ENCODE measurements at regions not wholly inside any gene's neighbourhood (a gene's known extent, or its start where the extent isn't known, plus 50 kb on each side); places are given as distances from the start of the nearest gene placed in this dataset.

DNA sequence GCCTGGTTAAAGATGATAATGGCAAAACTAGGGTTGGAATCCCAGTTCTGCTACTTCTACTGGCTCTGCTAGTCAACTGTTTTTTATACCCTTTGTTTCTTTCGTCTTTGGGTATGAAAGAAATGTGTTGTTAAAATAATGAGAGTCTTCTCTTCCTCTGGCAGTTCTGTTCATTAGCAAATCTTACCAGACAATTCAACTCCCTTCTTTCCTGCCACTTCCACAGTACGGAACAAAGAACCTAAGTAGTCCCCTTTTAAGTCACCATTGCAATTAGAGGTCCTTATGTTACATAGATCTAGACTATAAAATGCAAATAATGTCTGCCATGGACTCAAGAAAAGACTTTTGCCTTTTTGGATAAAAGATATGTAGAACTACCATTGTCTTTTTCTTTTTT lies 134.1 kb downstream of the RND3 start:
- CTCF ChIA-PET: no interaction called here
- intact Hi-C loops (cut with micrococcal nuclease; ENCODE audit: unreplicated experiment): no loop called here
- DNase-seq: no peak
- Mint-ChIP-seq H3K4me1 (ENCODE audit: low read depth, unreplicated experiment) (no peaks in the 10 kb centered on the region), H3K27me3 (ENCODE audit: unreplicated experiment) (no peaks in the 10 kb centered on the region), H3K27ac (ENCODE audit: unreplicated experiment) (no peak overlapping the region), H3K9me3 (ENCODE audit: low read depth, unreplicated experiment) (no peaks in the 10 kb centered on the region), H3K4me3 (ENCODE audit: low read depth, unreplicated experiment) (no peak overlapping the region), H3K36me3 (ENCODE audit: insufficient read depth, unreplicated experiment) (no peaks in the 10 kb centered on the region)
- TF ChIP-seq, protein P1, sequence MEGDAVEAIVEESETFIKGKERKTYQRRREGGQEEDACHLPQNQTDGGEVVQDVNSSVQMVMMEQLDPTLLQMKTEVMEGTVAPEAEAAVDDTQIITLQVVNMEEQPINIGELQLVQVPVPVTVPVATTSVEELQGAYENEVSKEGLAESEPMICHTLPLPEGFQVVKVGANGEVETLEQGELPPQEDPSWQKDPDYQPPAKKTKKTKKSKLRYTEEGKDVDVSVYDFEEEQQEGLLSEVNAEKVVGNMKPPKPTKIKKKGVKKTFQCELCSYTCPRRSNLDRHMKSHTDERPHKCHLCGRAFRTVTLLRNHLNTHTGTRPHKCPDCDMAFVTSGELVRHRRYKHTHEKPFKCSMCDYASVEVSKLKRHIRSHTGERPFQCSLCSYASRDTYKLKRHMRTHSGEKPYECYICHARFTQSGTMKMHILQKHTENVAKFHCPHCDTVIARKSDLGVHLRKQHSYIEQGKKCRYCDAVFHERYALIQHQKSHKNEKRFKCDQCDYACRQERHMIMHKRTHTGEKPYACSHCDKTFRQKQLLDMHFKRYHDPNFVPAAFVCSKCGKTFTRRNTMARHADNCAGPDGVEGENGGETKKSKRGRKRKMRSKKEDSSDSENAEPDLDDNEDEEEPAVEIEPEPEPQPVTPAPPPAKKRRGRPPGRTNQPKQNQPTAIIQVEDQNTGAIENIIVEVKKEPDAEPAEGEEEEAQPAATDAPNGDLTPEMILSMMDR (IDR thresholded peaks at IDR 0.05; ENCODE audit: unreplicated experiment): no peak
- no TSS peak for BruUV-seq (replicated peaks)

DNA sequence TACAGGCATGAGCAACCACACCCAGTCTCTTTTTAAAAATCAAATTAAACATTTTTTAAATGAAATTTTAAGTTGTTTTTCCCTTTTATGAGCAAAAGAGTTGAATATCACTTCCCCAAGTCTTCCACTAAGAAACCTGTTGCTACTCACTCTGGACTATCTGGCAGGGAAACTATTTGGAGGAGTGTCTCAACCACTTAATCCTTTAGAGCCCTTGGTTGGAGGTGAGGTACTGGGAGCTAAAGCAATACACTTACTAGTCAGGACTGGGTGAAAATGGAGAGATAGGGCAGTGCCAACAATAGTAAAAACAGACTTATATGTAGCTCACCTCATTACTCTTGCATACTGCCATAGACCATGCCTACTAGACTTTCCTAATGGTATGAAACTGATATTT lies 135.5 kb downstream of the RND3 start:
- TF ChIP-seq, protein P1 (IDR thresholded peaks at IDR 0.05; ENCODE audit: unreplicated experiment): no peak
- no peaks in the 10 kb centered on the region for H3K9me3 Mint-ChIP-seq (ENCODE audit: low read depth, unreplicated experiment)
- intact Hi-C loops (cut with micrococcal nuclease; ENCODE audit: unreplicated experiment): no loop called here

DNA sequence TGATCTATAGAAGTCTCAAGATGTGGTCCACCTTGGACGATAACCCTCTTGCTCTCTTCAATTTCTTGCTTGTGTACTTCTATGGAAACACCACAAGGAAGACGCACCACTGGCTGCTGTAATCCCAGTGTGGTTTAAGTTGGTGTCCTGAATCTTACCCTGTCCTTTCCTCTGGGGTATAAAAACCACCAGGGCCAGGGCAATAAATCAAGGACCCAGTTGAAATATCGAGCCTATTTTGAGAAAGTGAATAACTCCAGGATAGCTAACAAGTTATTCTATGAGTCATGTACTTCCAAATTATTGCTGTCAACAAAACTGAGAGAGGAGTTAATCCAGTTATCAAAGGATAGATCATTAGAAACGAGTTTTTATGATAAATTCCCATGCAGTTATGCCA lies 137.0 kb downstream of the RND3 start:
- CTCF ChIA-PET: no interaction called here
- Mint-ChIP-seq H3K36me3 (ENCODE audit: insufficient read depth, unreplicated experiment) (no peaks in the 10 kb centered on the region), H3K9me3 (ENCODE audit: low read depth, unreplicated experiment) (no peaks in the 10 kb centered on the region), H3K27me3 (ENCODE audit: unreplicated experiment) (no peaks in the 10 kb centered on the region), H3K27ac (ENCODE audit: unreplicated experiment) (no peak overlapping the region), H3K4me1 (ENCODE audit: low read depth, unreplicated experiment) (peaks cover 10% of the 10 kb centered on the region), H3K4me3 (ENCODE audit: low read depth, unreplicated experiment) (no peak overlapping the region)
- no TSS peak for BruUV-seq (replicated peaks)
- intact Hi-C loops (cut with micrococcal nuclease; ENCODE audit: unreplicated experiment): no loop called here
- TF ChIP-seq, protein P1 (IDR thresholded peaks at IDR 0.05; ENCODE audit: unreplicated experiment): no peak
- DNase-seq: no peak

More for the DNA sequence above, 135.5 kb downstream of the RND3 start:
- Mint-ChIP-seq H3K4me1 (ENCODE audit: low read depth, unreplicated experiment) (peaks cover 8% of the 10 kb centered on the region), H3K27me3 (ENCODE audit: unreplicated experiment) (no peaks in the 10 kb centered on the region), H3K27ac (ENCODE audit: unreplicated experiment) (no peak overlapping the region), H3K36me3 (ENCODE audit: insufficient read depth, unreplicated experiment) (no peaks in the 10 kb centered on the region), H3K4me3 (ENCODE audit: low read depth, unreplicated experiment) (no peak overlapping the region)
- BruUV-seq (replicated peaks): no TSS peak
- CTCF ChIA-PET: no interaction called here
- DNase-seq: no peak

DNA sequence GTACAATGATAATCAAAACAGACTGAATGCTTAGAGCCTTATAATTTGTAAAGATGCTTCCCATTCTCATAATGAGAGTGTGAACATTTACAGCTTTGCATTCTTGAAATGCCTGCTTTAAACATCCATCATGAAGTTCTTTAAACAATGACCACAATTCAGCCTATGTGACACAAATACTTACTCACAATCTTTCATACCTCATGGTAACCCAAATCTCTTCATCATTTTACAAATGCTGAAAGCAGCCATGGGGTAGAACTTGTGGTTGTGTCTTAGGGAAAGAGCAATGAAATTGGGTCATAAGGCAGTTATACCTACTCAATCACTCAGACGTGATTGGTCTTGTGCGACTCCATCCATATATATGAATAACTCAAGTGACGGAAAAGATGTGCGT lies 140.7 kb downstream of the RND3 start:
- no peaks in the 10 kb centered on the region for H3K27me3 Mint-ChIP-seq (ENCODE audit: unreplicated experiment)
- no peak for DNase-seq
- no peak overlapping the region for H3K4me3 Mint-ChIP-seq (ENCODE audit: low read depth, unreplicated experiment)
- CTCF ChIA-PET: interaction anchor here (0.7 kb wide), 1 partner anchor 127 kb away, joined by 3 read pairs; no protein-coding TSS in a partner anchor
- BruUV-seq (replicated peaks): no TSS peak
- no peaks in the 10 kb centered on the region for H3K9me3 Mint-ChIP-seq (ENCODE audit: low read depth, unreplicated experiment)
- intact Hi-C loops (cut with micrococcal nuclease; ENCODE audit: unreplicated experiment): no loop called here
- H3K27ac Mint-ChIP-seq (ENCODE audit: unreplicated experiment): no peak overlapping the region
- H3K36me3 Mint-ChIP-seq (ENCODE audit: insufficient read depth, unreplicated experiment): no peaks in the 10 kb centered on the region
- TF ChIP-seq, protein P1 (IDR thresholded peaks at IDR 0.05; ENCODE audit: unreplicated experiment): no peak
- peaks cover 10% of the 10 kb centered on the region for H3K4me1 Mint-ChIP-seq (ENCODE audit: low read depth, unreplicated experiment)

Data from Calu3 (cell line).